ENCODE measurements at regions not wholly inside any gene's neighbourhood (a gene's known extent, or its start where the extent isn't known, plus 50 kb on each side); places are given as distances from the start of the nearest gene placed in this dataset.
A peak's percentile ranks its signal among the peaks of the same experiment; 100 is the strongest.

GRCh38 chr3:72256716-72257115 is 471.8 kb upstream of the PROK2 start:
- Histone ChIP-seq H3F3A (replicated peaks; ENCODE audit: insufficient read depth) (no peaks in the 10 kb centered on the region), H3K9me3 (no peaks in the 10 kb centered on the region), H3K36me3 (replicated peaks in 1 of 2; ENCODE audit: control insufficient read depth in 1 of 2, insufficient read depth in 2 of 2, low read length in 1 of 2) (no peaks in the 10 kb centered on the region), H3K4me2 (no peak overlapping the region), H3K9me2 (no peaks in the 10 kb centered on the region), H3K79me2 (ENCODE audit: insufficient read depth) (no peaks in the 10 kb centered on the region), H4K20me1 (ENCODE audit: insufficient read depth) (no peaks in the 10 kb centered on the region), H3K27ac (ENCODE audit: low read depth in 2 of 2, low read length in 1 of 2) (peak overlapping the region in 1 of 2 experiments; percentile 11; a peak in 1 of 4 replicates), H2AFZ (ENCODE audit: low read depth) (no peak overlapping the region), H3K27me3 (ENCODE audit: insufficient read depth) (peaks cover 11% of the 10 kb centered on the region; the same call in 1 of the 2 replicates), H3K4me1 (ENCODE audit: control insufficient read depth in 1 of 2, insufficient read depth in 2 of 2, low read depth in 1 of 2, low read length in 1 of 2) (peaks cover 0 to 25% of the 10 kb centered on the region in 2 experiments; a peak in 3 of 4 replicates), H3K4me3 (ENCODE audit: low read depth in 2 of 2, low read length in 1 of 2) (no peak overlapping the region), H3K9ac (no peak overlapping the region)
- ChIA-PET CTCF (interaction anchor here (1.4 to 2.3 kb wide), 4 partner anchors 32 to 566 kb away, joined by 3 to 5 read pairs (median 4); no protein-coding TSS in a partner anchor), POLR2A (interaction anchor here (1.2 kb wide), 1 partner anchor 409 kb away, joined by 3 read pairs; no protein-coding TSS in a partner anchor)
- TF ChIP-seq CTCF (IDR thresholded peaks at IDR 0.05) (no peak), SMC3 (IDR thresholded peaks at IDR 0.05; ENCODE audit: low read depth, low read length) (no peak), MEF2A (IDR thresholded peaks at IDR 0.05; ENCODE audit: borderline replicate concordance, low read depth) (no peak), FOXJ3 (CRISPR knock-in tag; IDR thresholded peaks at IDR 0.05) (no peak)
- peak; percentile 25 for DNase-seq
- 69% methylated on average over 5 of the region's 6 CpGs for WGBS (ENCODE audit: low lambda C conversion rate)

- Histone ChIP-seq H3K4me1 (ENCODE audit: control insufficient read depth in 1 of 2, insufficient read depth in 2 of 2, low read depth in 1 of 2, low read length in 1 of 2) (peaks cover 0 to 25% of the 10 kb centered on the region in 2 experiments; a peak in 3 of 4 replicates), H3K79me2 (ENCODE audit: insufficient read depth) (no peaks in the 10 kb centered on the region), H4K20me1 (ENCODE audit: insufficient read depth) (no peaks in the 10 kb centered on the region), H3K9me2 (no peaks in the 10 kb centered on the region), H3K4me2 (peak overlapping the region; percentile 19; the same call in 1 of the 2 replicates), H3K36me3 (replicated peaks in 1 of 2; ENCODE audit: control insufficient read depth in 1 of 2, insufficient read depth in 2 of 2, low read length in 1 of 2) (no peaks in the 10 kb centered on the region), H3F3A (replicated peaks; ENCODE audit: insufficient read depth) (no peaks in the 10 kb centered on the region), H3K9me3 (no peaks in the 10 kb centered on the region), H3K4me3 (ENCODE audit: low read depth in 2 of 2, low read length in 1 of 2) (no peak overlapping the region), H3K27ac (ENCODE audit: low read depth in 2 of 2, low read length in 1 of 2) (peak overlapping the region in 1 of 2 experiments; percentile 74; a peak in 2 of 4 replicates), H2AFZ (ENCODE audit: low read depth) (no peak overlapping the region), H3K27me3 (ENCODE audit: insufficient read depth) (peaks cover 4% of the 10 kb centered on the region; the same call in 1 of the 2 replicates), H3K9ac (no peak overlapping the region)
- peak; percentile 91 for DNase-seq
- ChIA-PET CTCF (interaction anchor here (1.0 to 2.6 kb wide), 7 partner anchors 8 to 300 kb away, joined by 3 to 7 read pairs (median 3); no protein-coding TSS in a partner anchor), POLR2A (interaction anchor here (1.2 kb wide), 1 partner anchor 410 kb away, joined by 3 read pairs; no protein-coding TSS in a partner anchor)
- 16% methylated on average over 11 of the region's 14 CpGs for WGBS (ENCODE audit: low lambda C conversion rate)
- no peak for TF ChIP-seq TEAD4 (IDR thresholded peaks at IDR 0.05; ENCODE audit: borderline replicate concordance, insufficient read depth)
- TF ChIP-seq RFX5 (IDR thresholded peaks at IDR 0.05; ENCODE audit: low read length): no peak
- TF ChIP-seq REST (IDR thresholded peaks at IDR 0.05; ENCODE audit: low read depth, low read length): no peak
- TF ChIP-seq SIN3A (IDR thresholded peaks at IDR 0.05; ENCODE audit: borderline replicate concordance, low read depth, low read length): no peak
- no peak for TF ChIP-seq PBX3 (IDR thresholded peaks at IDR 0.05)
- peak; percentile 59; the same call in 1 of the 2 replicates for TF ChIP-seq USF1 (IDR thresholded peaks at IDR 0.05; ENCODE audit: borderline replicate concordance, low read depth)
- TF ChIP-seq RXRA (IDR thresholded peaks at IDR 0.05; ENCODE audit: borderline replicate concordance, low read depth): no peak
- TF ChIP-seq CTCF (IDR thresholded peaks at IDR 0.05): no peak
- TF ChIP-seq RCOR1 (IDR thresholded peaks at IDR 0.05; ENCODE audit: low read length): no peak; the same call in 1 of the 2 replicates
- TF ChIP-seq USF2 (IDR thresholded peaks at IDR 0.05; ENCODE audit: borderline replicate concordance, low read depth, low read length): no peak
These were observed 471.0 kb upstream of the PROK2 start for GRCh38 chr3:72255791-72256559.
